Activated naive CD4-positive, alpha-beta T cell treated with anti-CD3 and anti-CD28 coated beads, Interleukin-2, amount 50 U/mL, for 16 hours (primary cell): ENCODE measurements at regions not wholly inside any gene's neighbourhood (a gene's known extent, or its start where the extent isn't known, plus 50 kb on each side); places are given as distances from the start of the nearest gene placed in this dataset.
"Not testable (repeated sequence)": the region's sequence is repeated elsewhere in the genome, so short reads cannot be mapped to it uniquely, and the experiment has no call there.

ENCODE experiments used
- DNase-seq: peaks from one replicate; pipeline ENCODE4 v3.0.0-alpha.2; 2020

- DNase-seq, result no peak
Observed at GRCh38 chr3:104907507-104907906, 459.2 kb upstream of the ALCAM start.

DNA sequence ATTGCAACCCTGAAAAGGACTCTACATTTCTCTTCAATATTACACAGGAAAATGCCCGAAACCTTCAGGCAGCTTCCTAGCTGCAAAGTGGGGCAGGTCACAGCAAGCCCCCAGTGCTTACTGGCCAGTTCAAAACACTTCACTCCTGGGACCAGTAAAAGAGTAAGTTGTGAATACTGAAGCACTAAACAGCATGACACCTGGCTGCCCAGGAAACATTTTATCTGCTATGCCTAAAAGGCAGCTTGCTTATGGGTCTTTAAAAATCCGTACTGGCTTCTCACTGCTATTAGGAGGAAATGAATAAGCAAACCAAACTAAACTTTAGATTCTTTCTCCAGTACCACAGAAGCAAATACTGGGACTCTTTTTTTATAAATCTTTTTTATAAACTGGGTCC is 457.9 kb upstream of the ALCAM start:
- no peak for DNase-seq

- no peak for DNase-seq
Observed at GRCh38 chr3:104909198-104909597, 457.5 kb upstream of the ALCAM start.

- DNase-seq, result no peak
Observed at GRCh38 chr3:104909721-104910120, 457.0 kb upstream of the ALCAM start.

DNA sequence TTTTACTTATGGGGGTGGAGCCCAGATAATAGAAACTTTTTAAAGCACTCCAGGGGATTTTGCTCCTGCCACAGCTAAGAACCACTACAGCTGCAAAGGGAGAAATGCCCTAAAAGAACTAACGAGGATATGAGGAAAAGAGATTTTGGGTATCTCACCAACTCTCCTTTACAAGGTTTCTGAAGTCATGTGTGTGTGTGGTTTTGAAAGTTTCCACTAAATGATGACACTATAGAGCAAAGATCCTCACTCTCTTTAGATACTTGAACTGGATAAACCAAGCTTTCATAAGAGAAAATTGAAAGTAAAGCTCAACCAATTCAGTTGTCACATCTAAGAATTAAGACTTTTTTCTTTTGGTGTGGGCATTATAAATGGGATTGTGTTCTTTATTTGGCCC is 455.3 kb upstream of the ALCAM start:
- no peak for DNase-seq

DNA sequence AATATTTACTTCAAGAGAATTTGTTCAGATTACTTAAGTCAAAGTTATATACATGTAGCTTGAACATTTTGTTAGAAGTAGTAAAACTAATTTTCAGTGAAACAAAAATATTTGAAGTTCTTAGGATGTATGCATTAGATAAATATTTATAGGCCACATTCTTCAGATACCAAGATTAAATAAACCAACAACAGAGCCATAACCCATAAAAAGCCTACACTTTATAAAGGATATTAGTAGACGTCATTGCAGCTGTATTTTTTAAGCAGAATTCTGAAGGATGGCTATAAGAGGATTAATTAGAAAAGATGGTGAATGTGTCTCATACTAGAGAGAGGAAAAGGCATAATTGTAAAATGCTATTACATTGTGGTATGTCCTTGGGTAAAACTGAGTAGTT is 449.7 kb upstream of the ALCAM start:
- no peak for DNase-seq

DNA sequence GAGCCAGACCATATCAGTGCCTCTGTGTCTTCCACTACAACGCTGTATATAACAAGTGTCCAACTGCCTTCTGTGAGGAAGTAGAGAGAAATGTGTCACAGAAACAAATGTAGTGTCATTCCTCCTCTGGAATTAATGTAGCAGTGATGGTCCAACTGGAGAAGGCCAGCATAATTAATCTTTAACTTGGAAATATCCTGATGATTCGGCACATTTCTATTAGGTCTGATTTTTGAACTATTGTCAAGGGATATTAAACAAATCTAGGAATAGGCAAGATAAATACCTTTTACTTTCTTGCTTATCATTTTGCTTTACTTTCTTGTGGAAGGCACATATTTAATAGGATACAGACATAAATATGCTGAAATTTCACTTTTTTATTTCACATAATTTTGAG is 446.2 kb upstream of the ALCAM start:
- DNase-seq, result no peak

DNA sequence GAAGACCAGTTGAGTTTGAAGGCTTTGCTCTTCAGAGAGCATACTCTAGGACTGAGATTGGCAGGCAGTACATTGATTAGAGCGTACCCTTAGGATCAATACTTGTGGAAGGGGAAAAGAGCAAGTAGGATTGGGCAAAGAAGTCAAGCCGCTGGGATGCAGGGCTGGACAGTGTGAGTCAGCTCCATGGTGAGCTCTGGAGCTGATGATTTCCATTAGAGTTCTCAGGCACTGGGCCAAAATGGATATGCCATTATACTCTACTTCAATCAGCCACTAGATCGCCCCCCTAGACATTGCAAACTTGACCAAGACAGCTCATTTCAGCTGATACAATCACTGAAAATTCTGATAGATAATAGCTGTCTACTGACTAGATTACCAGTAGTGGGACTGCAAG is 432.7 kb upstream of the ALCAM start:
- no peak for DNase-seq

GRCh38 chr3:104935613-104936012 is 431.1 kb upstream of the ALCAM start:
- DNase-seq, result no peak

DNA sequence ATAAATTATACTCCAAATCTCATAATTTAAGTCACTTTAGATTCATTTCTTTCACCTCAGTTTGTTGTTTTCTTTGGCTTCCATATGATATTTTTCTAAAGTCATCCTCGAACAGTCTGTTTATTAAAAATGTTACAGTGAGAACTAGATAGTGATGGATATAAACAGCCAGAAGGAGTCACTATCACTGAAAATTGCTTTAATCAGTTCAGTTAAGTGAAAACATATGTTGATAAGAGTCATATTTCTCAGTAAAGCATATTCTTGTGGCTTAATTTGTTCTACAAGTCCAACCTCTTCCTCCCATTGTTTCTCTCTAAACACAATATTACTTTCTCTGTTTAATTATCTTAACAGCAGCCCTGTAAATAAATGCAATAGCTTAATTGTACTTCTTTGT is 427.5 kb upstream of the ALCAM start:
- DNase-seq, result no peak

GRCh38 chr3:104941785-104942184 is 424.9 kb upstream of the ALCAM start:
- DNase-seq, result no peak

DNA sequence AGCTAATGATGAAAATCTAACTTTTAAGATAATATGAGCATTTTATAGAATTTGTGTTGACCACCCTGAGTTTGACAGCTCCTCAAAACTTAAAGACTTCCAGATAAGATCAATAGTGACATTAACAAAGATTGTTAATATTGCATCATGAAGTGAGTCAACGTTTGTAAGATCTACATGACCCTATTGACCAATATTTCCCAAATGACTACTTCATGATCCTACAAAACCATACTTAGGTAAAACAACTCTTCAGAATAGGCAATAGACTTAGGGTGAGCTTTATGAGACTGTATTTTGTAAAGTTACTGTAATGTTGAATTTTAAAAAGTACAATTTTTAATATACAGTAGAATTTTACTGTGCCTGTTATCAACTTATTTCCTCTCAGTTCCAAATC is 422.7 kb upstream of the ALCAM start:
- DNase-seq, result no peak

GRCh38 chr3:104947943-104948342 is 418.8 kb upstream of the ALCAM start:
- DNase-seq, result no peak

DNA sequence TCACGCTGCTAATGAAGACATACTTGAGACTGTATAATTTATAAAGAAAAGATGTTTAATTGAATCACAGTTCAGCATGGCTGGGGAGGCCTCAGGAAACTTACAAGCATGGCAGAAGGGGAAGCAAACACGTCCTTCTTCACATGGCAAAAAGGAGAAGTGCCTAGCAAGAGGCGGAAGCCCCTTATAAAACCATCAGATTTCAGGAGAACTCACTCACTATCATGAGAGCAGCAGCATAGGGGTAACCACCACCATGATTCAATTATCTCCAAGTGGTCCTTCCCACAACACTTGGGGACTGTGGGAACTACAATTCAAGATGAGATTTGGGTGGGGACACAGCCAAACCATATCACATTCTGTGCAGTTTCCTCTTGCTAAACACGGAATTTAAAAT is 416.9 kb upstream of the ALCAM start:
- not testable (repeated sequence) for DNase-seq

DNA sequence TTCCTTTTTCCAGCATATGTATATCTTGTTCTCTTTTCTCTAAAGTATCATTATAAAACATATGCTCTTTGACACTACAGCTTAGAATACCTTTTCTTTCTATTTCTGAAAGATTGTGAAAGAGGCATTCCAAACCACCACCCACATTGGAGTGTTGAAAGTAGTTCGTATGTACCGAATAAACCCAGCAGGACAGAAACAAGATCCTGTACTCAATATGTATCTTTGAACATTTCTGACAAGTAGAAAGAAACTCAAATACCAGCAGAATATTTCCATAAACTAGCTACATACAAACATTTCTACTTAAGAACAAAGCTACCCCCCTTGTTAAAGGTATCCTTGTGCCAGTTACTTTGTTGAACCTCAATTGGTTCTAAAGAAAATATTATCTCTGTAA is 415.3 kb upstream of the ALCAM start:
- no peak for DNase-seq

DNA sequence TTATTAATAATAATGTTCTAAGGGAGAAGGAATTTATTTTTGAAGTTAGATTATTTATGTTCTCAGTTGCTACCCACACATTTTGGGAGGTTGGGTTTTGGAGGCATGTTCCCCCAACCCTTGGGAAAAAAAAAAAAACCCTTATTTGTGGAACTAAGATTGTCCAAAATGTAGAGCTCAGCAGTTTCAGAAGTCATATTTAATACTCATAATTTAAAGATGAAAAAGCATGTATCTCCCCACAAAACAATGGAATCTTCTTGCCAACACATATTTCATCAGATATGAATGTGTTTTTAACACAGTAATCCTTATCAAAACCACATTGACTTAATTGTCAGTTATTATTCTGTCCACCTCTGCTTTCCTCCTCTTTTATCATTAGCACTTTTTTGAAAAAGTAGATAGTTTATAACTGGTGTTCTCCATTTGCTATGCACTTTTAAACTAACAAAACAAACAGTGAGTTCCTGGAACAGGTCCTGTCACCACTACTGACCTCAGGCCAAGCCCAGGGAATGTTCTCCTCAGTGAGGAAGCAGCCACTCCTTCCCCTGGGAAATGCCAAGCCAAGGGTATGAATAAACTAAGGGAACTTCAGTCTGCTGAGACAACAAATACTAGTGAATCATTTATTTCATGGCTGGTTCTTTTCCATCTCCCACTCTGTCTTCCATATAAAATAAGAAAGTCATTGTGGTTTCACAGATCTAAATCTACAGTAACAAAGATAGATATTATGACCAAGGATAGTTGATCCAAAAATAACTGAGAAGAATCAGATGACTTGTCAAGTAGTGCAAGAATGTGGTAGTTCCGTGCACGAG is 414.4 kb upstream of the ALCAM start:
- no peak for DNase-seq

DNA sequence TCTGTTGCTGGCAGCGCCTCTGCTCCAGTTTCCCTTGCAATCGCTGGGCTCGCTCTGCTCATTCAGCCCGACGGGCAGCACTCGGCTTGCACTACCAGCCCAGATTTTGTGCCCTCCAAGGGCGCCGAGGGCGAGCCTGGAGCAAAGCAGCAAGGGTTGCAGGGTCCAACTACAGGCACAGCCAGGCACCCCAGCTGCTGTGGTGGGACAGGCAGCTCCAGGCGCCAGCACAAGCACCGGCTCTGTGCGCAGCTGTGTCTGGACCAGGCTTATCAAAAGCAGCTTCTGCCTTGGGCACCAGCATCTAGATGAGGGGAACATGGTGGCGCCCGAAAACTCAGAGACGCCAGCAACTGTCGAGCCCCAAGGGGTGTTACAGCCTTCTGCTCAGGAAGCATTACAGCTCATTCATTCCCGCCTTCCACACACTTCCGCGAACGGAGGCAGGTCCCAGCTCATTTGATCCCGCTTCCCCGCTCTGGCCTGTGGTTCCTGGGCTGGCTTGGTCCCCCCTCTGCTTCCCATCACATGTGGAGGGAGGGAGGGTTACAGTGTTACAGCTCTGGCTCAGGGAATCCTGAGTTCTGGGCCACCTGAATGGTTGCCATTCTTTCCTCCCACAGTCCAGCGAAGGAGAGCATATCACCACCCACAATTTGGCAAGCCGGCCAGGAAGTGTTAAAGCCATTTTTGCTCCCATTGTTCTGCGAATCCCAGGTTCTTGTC is 409.9 kb upstream of the ALCAM start:
- DNase-seq, result no peak

- no peak for DNase-seq
Observed at GRCh38 chr3:104960579-104960978, 406.1 kb upstream of the ALCAM start.

- no peak for DNase-seq
Observed at GRCh38 chr3:104961851-104962250, 404.9 kb upstream of the ALCAM start.

DNA sequence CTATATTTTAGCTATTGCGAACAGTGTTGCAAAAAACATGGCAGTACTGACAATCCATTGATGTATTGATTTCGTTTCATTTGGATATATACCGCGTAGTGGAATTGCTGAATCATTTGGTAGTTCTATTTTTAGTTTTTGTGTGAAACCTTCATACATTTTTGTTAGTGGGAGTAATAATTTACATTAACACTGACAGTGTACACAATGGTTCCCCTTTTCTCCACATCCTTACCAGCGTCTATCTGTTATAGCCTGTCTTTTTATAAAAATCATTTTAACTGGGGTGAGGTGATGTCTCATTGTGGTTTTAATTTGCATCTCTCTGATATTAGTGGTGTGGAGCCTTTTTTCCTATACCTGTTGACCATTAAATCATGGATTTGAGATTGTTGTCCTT is 392.4 kb upstream of the ALCAM start:
- DNase-seq, result no peak

GRCh38 chr3:104977719-104978118 is 389.0 kb upstream of the ALCAM start:
- DNase-seq, result no peak

DNA sequence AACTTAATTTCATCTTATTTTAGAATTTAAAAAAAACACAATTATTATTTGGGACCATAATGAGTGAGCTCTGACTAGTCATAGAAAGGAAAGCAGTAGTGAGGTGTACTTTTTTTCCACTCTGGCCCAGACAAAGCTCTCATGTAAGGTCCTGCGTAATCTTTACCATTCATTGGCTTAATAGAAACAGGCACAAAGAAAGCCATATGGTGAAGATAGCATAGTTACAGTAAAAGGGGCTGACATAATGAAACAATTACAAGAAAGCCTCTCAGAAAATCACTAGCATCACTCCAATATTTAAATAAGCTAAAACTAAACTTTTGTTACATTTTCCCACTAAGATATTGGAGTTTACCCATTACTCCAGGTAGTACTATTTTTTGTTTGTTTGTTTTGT is 384.6 kb upstream of the ALCAM start:
- no peak for DNase-seq

- DNase-seq, result no peak
Observed at GRCh38 chr3:104987859-104988258, 378.9 kb upstream of the ALCAM start.

DNA sequence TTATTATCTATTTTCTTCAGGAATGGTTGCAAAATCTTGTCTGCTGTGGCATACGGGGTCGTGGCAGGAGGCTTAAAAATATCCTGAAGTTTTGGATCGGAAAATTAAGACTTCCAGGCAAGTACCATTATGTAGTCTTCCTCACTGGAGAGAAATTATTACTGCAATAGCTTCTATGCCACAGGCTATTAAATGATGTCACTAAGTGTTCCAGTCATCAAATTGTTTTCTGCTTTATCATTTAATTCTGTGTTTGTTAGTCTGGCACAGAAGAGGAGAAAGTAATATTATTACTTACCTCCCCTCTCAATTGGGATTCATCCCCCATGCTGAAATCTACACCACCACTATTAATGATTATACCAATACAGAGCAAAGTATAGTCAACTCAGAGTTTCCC is 378.2 kb upstream of the ALCAM start:
- no peak for DNase-seq

GRCh38 chr3:104989878-104990277 is 376.8 kb upstream of the ALCAM start:
- DNase-seq, result no peak
